Choroid plexus epithelial cell (primary cell): ENCODE measurements at regions not wholly inside any gene's neighbourhood (a gene's known extent, or its start where the extent isn't known, plus 50 kb on each side); places are given as distances from the start of the nearest gene placed in this dataset.

Experiments used
- DNase-seq: peaks from one replicate; pipeline ENCODE4 v3.0.0-alpha.2; 2010; ENCODE audit warnings: low read depth
- H3K4me3 ChIP-seq: 2 replicates; pipeline ENCODE4 v1.5.1; 2011; ENCODE audit warnings: low read depth, mild to moderate bottlenecking, control low read depth, low read length, moderate library complexity
- TF ChIP-seq, protein P1 (sequence below): conservative IDR thresholded peaks from 2 replicates; pipeline ENCODE4 v1.5.1; 2011; ENCODE audit warnings: low read depth, mild to moderate bottlenecking, control low read depth, inconsistent platforms, low read length, moderate library complexity

DNA sequence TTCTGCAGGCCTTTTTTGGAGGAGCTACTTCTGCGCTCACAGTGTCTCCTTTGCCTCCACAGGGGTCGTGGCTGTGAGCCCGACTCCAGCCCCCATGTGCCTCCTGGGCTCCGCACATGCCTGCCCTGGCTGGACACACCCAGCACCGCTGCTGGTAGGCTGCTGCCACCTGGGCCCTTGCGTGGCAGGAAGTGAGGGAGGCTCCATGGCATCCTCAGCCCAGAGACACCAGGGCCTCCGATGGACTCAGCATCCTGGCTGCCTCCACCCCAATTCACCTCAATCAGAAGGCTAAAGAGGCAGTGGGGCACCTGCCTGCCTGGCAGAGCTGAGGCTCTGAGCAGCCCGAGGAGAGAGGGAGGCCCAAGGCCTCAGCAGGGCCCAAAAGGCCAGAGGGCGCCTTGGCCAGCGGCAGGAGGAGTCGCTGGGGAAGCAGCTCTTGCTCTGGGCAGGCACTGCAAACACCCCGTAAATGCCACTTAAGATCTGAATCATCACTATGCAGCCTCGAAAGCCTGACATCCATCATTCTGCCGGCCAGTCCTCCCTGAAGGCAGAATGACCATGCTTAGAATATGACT, 68.3 kb upstream of the OTOS start:
- no peak overlapping the region for H3K4me3 ChIP-seq
- no peak for DNase-seq
- TF ChIP-seq, protein P1, sequence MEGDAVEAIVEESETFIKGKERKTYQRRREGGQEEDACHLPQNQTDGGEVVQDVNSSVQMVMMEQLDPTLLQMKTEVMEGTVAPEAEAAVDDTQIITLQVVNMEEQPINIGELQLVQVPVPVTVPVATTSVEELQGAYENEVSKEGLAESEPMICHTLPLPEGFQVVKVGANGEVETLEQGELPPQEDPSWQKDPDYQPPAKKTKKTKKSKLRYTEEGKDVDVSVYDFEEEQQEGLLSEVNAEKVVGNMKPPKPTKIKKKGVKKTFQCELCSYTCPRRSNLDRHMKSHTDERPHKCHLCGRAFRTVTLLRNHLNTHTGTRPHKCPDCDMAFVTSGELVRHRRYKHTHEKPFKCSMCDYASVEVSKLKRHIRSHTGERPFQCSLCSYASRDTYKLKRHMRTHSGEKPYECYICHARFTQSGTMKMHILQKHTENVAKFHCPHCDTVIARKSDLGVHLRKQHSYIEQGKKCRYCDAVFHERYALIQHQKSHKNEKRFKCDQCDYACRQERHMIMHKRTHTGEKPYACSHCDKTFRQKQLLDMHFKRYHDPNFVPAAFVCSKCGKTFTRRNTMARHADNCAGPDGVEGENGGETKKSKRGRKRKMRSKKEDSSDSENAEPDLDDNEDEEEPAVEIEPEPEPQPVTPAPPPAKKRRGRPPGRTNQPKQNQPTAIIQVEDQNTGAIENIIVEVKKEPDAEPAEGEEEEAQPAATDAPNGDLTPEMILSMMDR = no peak

DNA sequence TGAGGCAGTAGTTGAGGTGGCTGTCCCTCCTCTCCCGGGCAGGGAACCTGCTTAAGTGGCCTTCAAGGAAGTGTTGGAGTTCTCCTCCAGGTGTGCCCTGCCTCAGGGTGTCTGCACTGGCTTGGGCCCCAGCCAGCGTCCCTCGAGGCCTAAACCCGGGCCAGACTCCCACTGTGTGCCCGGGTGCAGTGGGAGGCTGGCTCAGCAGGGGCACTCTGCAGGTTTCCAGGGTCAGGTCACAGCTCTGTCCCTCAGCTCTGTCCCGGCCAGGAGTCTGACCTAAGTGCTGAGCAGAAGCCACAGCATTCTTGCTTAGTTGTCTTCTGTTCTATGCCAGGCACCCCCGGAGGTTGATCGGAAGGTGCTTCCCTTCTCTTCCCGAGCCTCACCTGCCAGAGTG, 69.0 kb upstream of the OTOS start:
- TF ChIP-seq, protein P1 = no peak
- DNase-seq = no peak

DNA sequence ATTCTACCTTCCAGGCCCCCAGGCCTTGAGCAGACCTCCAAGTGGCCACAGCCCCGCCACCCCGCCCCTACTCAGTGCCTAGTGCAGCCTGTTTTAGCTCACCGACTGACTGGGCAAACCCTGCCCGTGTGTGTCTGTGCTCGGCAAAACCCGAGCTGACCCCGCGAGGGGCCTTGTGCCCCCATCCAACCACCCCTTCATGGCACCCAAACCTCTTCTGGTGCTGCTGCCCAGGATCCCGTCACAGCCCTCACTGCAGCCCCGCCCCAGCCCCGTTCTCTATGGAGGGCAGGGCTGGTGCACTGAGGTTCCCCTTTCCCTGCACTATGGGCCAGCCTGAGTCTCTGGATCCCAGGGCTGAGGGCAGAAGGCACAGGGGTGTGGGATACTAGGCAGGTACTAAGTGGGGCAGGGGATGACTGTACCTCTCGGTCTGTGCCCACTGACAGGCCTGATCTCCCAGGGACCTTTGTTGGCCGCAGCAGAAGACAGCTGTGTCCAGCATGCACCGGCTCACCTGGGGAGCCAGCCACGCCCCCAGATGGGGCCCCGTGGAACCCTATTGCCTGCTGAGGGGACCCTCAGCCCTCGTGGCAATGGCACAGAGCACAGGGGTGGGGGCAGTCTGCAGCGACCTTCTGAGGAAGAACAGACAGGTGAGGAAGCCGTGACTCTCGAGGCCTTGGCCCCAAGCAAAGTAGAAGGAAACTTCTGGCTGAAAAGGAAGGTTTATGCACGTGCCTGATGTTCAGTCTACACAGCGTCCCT, 69.9 kb upstream of the OTOS start:
- TF ChIP-seq, protein P1 = no peak

More for the DNA sequence above, 69.0 kb upstream of the OTOS start:
- H3K4me3 ChIP-seq = no peak overlapping the region

DNA sequence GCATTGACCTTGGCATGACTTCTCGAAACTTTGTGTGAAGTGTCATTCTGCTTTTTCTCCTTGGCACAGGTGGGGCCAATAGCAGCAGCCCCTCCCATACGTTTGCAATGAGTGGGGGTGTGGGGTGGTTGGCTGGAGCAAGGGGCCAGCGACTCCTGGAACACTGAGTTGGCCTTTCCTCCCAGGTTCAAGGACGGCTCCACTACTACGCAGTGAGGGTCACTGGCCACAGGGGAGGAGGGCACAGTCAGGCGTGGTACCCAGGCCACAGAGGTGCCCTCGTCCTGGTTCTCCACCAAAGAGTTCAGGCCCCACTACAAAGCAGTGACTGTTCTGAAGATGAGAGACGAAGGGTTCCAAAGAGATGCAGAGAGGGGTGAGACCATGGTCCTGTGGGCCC, 70.6 kb upstream of the OTOS start:
- TF ChIP-seq, protein P1 = no peak
- H3K4me3 ChIP-seq = no peak overlapping the region
- no peak for DNase-seq

More for the DNA sequence above, 69.9 kb upstream of the OTOS start:
- DNase-seq = no peak
- H3K4me3 ChIP-seq = no peak overlapping the region

DNA sequence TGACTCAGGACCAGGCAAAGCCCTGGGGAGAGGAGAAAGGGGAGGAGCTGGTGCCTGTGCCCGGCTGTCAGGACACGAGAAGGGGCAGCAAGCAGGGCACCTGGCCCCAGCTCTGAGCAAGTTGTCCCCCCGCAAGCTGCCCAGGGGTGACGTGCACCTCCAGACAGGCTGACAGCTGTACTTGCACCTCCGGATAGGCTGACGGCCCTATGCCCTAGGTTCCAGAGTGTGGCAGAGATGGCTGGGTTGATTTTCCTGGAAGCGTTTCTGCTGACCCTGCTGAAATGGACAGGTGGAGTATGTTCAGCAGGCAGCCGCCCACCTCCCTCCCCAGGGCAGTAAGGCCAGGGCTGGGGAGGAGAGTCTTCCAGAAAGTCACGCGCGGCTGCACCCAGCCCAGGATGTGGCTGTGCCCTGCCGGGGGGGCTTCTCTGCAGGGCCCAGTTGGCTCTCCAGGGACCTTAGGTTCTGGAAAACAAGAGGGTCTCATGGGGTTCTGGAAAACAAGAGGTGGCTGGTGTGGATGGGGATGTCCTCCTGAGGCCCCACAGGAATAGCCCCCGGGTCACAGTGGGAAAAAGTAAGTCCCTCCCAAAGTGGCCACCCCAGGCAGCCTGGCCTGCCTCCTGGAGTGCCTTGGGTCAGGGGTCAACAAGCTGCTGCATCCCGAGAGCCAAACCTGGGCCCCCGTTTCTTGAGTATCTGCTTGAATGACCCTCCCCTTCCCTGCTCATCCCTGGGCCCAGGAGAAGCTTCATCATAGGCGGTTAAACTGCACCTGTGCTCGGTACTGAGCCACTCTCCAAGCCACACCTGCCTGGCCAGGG, 71.4 kb upstream of the OTOS start:
- no peak overlapping the region for H3K4me3 ChIP-seq
- no peak for DNase-seq
- TF ChIP-seq, protein P1 = no peak

DNA sequence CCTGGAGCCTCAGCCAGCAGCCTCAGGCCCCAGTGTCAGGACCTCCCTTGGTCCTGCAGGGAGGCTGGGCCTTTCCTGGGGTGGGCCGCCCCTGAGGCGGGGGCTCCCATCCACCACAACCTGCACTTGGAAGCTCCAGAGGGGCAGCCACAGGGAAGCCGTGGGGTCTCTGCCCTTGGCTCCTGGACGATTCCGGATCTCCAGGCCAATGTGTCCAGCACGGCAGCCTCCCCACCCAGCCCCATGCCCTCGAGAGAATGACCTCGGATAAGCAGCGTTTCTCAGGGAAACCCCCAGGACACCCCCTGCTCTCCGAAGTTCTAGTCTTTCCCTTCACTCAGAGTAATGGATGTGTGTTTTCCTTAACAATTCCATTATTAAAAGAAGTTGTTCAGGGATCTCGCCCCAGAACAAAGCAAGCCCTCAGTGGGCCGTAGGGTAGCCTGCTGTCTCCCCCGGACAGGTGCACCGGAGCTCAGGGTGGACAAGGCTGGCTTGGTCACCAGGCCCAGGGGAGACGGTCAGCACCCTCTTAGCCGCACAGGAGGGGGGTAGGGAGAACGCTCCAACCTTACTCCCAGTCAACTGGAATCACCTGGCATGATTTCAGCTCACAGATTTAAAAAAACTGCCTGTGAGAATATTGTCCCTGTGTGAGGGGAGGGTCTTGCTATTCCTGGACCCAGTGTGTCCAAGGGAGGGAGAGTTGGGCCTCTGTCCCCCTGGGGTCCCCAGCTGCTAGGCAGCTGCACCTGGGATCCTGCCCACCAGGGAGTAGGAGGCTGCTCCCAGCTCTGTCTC, 72.2 kb upstream of the OTOS start:
- DNase-seq = no peak
- no peak overlapping the region for H3K4me3 ChIP-seq

More for the DNA sequence above, 72.2 kb upstream of the OTOS start:
- TF ChIP-seq, protein P1 = no peak
